WTC11 (cell line): ENCODE measurements at regions not wholly inside any gene's neighbourhood (a gene's known extent, or its start where the extent isn't known, plus 50 kb on each side); places are given as distances from the start of the nearest gene placed in this dataset.

Source experiments
- ATAC-seq: fragments of 200-7000 bp; cut with Tn5 transposase; 2 replicates; pipeline ENCODE4 v1.10.0; 2021; ENCODE audit warnings: mild to moderate bottlenecking, moderate library complexity
- CTCF ChIA-PET: fragments of 300-600 bp; sonication (Branson Sonifier 250); formaldehyde crosslinking; loops from one replicate; lab custom pipeline; 2021; ENCODE audit warnings: antibody characterized with exemption; lab: Charles Lee
- POLR2A ChIA-PET: fragments of 350-600 bp; sonication (Branson Sonifier 250); formaldehyde crosslinking; loops from one replicate; lab custom pipeline; 2021; ENCODE audit warnings: antibody characterized with exemption; lab: Charles Lee
- DNase-seq: peaks from one replicate; pipeline ENCODE4 v3.0.0; 2021; ENCODE audit warnings: low spot score
- H3K27ac Mint-ChIP-seq: 2 replicates; pipeline ENCODE4 v1.8.0; 2021; ENCODE audit warnings: mixed read lengths
- H3K27me3 Mint-ChIP-seq: 2 replicates; pipeline ENCODE4 v1.8.0; 2021; ENCODE audit warnings: low read depth, mild to moderate bottlenecking, moderate library complexity, mixed read lengths
- H3K36me3 Mint-ChIP-seq: 2 replicates; pipeline ENCODE4 v1.8.0; 2021; ENCODE audit warnings: mixed read lengths
- H3K4me1 Mint-ChIP-seq: 2 replicates; pipeline ENCODE4 v1.8.0; 2022; ENCODE audit warnings: mixed read lengths
- H3K4me3 Mint-ChIP-seq: 2 replicates; pipeline ENCODE4 v1.8.0; 2021; ENCODE audit warnings: mild to moderate bottlenecking, moderate library complexity, mixed read lengths
- H3K9me3 Mint-ChIP-seq: 2 replicates; pipeline ENCODE4 v1.8.0; 2021; ENCODE audit warnings: mixed read lengths
- AFF4 ChIP-seq: sonication (generic); formaldehyde crosslinking; IDR thresholded peaks from 2 replicates; pipeline ENCODE4 v1.8.1; 2023; ENCODE audit warnings: mild to moderate bottlenecking, missing genetic modification reagents, borderline replicate concordance
- E2F1 ChIP-seq: sonication (generic); formaldehyde crosslinking; IDR thresholded peaks from 2 replicates; pipeline ENCODE4 v1.8.0; 2022; ENCODE audit warnings: mild to moderate bottlenecking, missing genetic modification reagents
- FOXP1 ChIP-seq: sonication (generic); formaldehyde crosslinking; IDR thresholded peaks from 2 replicates; pipeline ENCODE4 v1.8.0; 2022; ENCODE audit warnings: missing genetic modification reagents, mild to moderate bottlenecking, moderate library complexity, borderline replicate concordance
- HMGXB4 ChIP-seq: sonication (generic); formaldehyde crosslinking; IDR thresholded peaks from 2 replicates; pipeline ENCODE4 v1.8.1; 2023; ENCODE audit warnings: mild to moderate bottlenecking, moderate library complexity, missing genetic modification reagents
- JAZF1 ChIP-seq: fragments of 250-450 bp; sonication (Bioruptor Pico); IDR thresholded peaks from 2 replicates; pipeline ENCODE4 v1.9.0; 2021; ENCODE audit warnings: moderate library complexity, mild to moderate bottlenecking, inconsistent platforms
- JUN ChIP-seq: sonication (generic); formaldehyde crosslinking; IDR thresholded peaks from 2 replicates; pipeline ENCODE4 v1.8.0; 2023; ENCODE audit warnings: mild to moderate bottlenecking, missing genetic modification reagents
- MXD4 ChIP-seq: fragments of 250-450 bp; sonication (Bioruptor Pico); IDR thresholded peaks from 2 replicates; pipeline ENCODE4 v1.8.0; 2021; ENCODE audit warnings: mild to moderate bottlenecking, moderate library complexity, borderline replicate concordance
- NR3C1 ChIP-seq: sonication (generic); formaldehyde crosslinking; conservative IDR thresholded peaks from 2 replicates; pipeline ENCODE4 v1.8.1; 2023; ENCODE audit warnings: low read depth, mild to moderate bottlenecking, missing genetic modification reagents
- PREB ChIP-seq: sonication (generic); formaldehyde crosslinking; IDR thresholded peaks from 2 replicates; pipeline ENCODE4 v1.8.1; 2022; ENCODE audit warnings: mild to moderate bottlenecking, missing genetic modification reagents, moderate library complexity, borderline replicate concordance
- PRRX2 ChIP-seq: fragments of 250-450 bp; sonication (Bioruptor Pico); IDR thresholded peaks from 2 replicates; pipeline ENCODE4 v1.8.0; 2021; ENCODE audit warnings: mild to moderate bottlenecking
- RELA ChIP-seq: sonication (generic); formaldehyde crosslinking; IDR thresholded peaks from 2 replicates; pipeline ENCODE4 v1.8.1; 2022; ENCODE audit warnings: missing genetic modification reagents, mild to moderate bottlenecking, borderline replicate concordance
- SMAD3 ChIP-seq: sonication (generic); formaldehyde crosslinking; IDR thresholded peaks from 2 replicates; pipeline ENCODE4 v1.8.0; 2022; ENCODE audit warnings: missing genetic modification reagents, mild to moderate bottlenecking, borderline replicate concordance
- ZMAT4 ChIP-seq: fragments of 250-450 bp; sonication (Bioruptor Pico); IDR thresholded peaks from 2 replicates; pipeline ENCODE4 v1.9.0; 2021; ENCODE audit warnings: mild to moderate bottlenecking
- TF ChIP-seq, protein P1 (sequence below): fragments of 250-450 bp; sonication (Bioruptor Pico); IDR thresholded peaks from 2 replicates; pipeline ENCODE4 v1.8.0; 2021; ENCODE audit warnings: mild to moderate bottlenecking
- TF ChIP-seq, protein P2 (sequence below): fragments of 250-450 bp; sonication (Bioruptor Pico); conservative IDR thresholded peaks from 2 replicates; pipeline ENCODE4 v1.9.0; 2021; ENCODE audit warnings: mild to moderate bottlenecking

DNA sequence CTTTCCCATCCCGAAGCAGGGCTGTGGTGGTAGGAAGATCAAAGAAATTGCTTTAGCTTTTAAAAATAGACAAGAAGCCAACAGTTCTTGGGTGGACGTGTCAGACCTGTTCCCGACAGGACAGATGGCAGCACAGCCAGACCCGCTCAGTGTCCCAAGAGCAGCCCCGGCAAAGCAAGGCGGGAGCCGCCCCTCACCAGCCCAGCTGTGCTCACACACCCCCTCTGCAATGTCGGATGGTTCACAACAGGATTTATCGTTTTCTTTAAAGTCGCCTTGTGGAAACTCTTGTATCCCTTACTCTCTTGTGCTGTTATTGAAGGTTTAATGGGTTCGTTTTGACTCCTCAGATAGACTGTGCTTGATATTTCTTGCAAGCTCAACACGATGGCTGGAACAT, 302.4 kb downstream of the THBS2 start (continued):
- TF ChIP-seq HMGXB4 (CRISPR knock-in tag) (no peak), RELA (CRISPR knock-in tag) (no peak), MXD4 (CRISPR knock-in tag) (no peak), PREB (CRISPR knock-in tag) (no peak)

- no peak for DNase-seq
- no peaks in the 10 kb centered on the region; the same call in 1 of the 2 replicates for H3K27me3 Mint-ChIP-seq
- H3K36me3 Mint-ChIP-seq, result peaks cover 11% of the 10 kb centered on the region
- TF ChIP-seq, protein P1, sequence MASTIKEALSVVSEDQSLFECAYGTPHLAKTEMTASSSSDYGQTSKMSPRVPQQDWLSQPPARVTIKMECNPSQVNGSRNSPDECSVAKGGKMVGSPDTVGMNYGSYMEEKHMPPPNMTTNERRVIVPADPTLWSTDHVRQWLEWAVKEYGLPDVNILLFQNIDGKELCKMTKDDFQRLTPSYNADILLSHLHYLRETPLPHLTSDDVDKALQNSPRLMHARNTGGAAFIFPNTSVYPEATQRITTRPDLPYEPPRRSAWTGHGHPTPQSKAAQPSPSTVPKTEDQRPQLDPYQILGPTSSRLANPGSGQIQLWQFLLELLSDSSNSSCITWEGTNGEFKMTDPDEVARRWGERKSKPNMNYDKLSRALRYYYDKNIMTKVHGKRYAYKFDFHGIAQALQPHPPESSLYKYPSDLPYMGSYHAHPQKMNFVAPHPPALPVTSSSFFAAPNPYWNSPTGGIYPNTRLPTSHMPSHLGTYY (CRISPR knock-in tag), result no peak
- no peak for TF ChIP-seq JUN (CRISPR knock-in tag)
- TF ChIP-seq AFF4 (CRISPR knock-in tag), result no peak
- TF ChIP-seq NR3C1 (CRISPR knock-in tag), result no peak
- no peak for TF ChIP-seq PRRX2 (CRISPR knock-in tag)
- TF ChIP-seq, protein P2, sequence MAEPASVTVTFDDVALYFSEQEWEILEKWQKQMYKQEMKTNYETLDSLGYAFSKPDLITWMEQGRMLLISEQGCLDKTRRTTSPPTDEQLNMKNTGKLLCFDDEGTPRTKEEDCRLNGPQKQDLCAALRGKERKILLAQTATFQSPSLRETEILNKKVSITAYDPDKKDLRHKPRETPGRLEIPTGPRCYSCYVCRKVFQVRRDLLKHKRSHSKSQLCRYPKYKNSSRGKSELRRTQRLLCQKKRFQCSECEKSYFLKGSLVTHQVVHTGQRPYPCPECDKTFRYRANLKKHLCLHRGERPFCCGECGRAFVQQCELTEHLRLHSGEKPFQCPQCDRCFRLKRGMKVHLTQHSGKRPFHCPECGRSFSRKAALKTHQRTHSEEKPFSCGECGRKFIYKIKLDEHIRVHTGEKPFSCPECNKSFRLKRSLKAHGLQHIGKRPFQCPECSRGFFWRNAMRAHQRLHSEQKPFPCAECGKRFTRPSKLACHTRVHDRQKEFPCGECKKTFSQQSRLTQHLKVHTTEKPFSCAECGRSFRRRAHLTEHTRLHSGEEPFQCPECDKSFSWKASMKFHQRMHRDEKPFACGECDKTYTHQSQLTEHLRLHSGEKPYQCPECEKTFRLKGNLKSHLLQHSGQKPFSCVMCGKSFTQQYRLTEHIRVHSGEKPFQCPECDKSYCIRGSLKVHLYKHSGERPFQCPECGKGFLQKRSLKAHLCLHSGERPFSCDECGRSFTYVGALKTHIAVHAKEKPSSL (CRISPR knock-in tag), result no peak
- TF ChIP-seq ZMAT4 (CRISPR knock-in tag), result no peak
- TF ChIP-seq SMAD3 (CRISPR knock-in tag), result no peak
- no peak for TF ChIP-seq JAZF1 (CRISPR knock-in tag)
- no peak for TF ChIP-seq PREB (CRISPR knock-in tag)
- no peak for TF ChIP-seq FOXP1
- TF ChIP-seq E2F1 (CRISPR knock-in tag), result no peak
- TF ChIP-seq, all 79 proteins: peak for 0
- ChIA-PET POLR2A (no interaction called here), CTCF (interaction anchor here (1.1 to 1.8 kb wide), 2 partner anchors 32 to 58 kb away, joined by 3 to 4 read pairs; no protein-coding TSS in a partner anchor)
- no peak for ATAC-seq
- peaks cover 19% of the 10 kb centered on the region for H3K9me3 Mint-ChIP-seq
- peaks cover 2% of the 10 kb centered on the region; the same call in 1 of the 2 replicates for H3K4me1 Mint-ChIP-seq
- H3K27ac Mint-ChIP-seq, result no peak overlapping the region
- no peak overlapping the region for H3K4me3 Mint-ChIP-seq
Measured at GRCh38 chr6:168950858-168951214, 302.8 kb downstream of the THBS2 start.
